KOPT-K1 (cell line): ENCODE measurements at regions not wholly inside any gene's neighbourhood (a gene's known extent, or its start where the extent isn't known, plus 50 kb on each side); places are given as distances from the start of the nearest gene placed in this dataset.

Source experiments
- H3K27ac ChIP-seq: fragments of 200-600 bp; sonication (generic); 2 replicates; pipeline ENCODE4 v1.5.1; 2016; ENCODE audit warnings: antibody characterized with exemption, mild to moderate bottlenecking, low read depth, low read length; ENCODE audit not compliant: poor library complexity, severe bottlenecking
- H3K36me3 ChIP-seq: fragments of 200-600 bp; sonication (generic); 2 replicates; pipeline ENCODE4 v1.5.1; 2017; ENCODE audit warnings: antibody characterized with exemption, mild to moderate bottlenecking, low read length, moderate library complexity; ENCODE audit not compliant: insufficient read depth
- H3K9me3 ChIP-seq: fragments of 200-600 bp; sonication (generic); 2 replicates; pipeline ENCODE4 v1.5.1; 2017; ENCODE audit warnings: antibody characterized with exemption, low read length, mild to moderate bottlenecking; ENCODE audit not compliant: insufficient read depth, poor library complexity, severe bottlenecking

DNA sequence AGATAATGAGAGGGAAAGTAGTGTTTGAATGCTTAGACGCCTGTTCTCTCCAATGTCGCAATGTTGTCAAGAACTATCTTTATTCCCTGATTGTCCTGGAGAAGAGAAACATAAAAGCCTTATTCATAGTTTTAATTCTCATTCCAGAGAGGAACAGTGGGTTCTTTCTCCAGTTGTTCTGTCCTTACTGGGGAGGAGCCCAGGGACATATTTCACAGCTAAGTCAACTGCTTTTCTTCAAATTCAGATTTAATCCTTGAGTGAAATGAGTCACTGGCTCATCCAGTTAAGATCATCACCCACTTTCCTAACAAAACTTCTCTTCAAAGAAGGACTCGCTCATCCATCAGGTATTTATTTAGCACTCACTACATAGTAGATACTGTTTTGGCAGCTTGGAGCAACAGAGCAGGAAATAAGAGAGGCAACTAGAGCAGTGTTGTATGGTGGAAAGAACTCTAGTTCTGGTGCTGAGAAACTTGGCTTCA is 365.7 kb upstream of the USP24 start:
- no peaks in the 10 kb centered on the region for H3K9me3 ChIP-seq
- no peak overlapping the region for H3K27ac ChIP-seq
- H3K36me3 ChIP-seq = no peaks in the 10 kb centered on the region

DNA sequence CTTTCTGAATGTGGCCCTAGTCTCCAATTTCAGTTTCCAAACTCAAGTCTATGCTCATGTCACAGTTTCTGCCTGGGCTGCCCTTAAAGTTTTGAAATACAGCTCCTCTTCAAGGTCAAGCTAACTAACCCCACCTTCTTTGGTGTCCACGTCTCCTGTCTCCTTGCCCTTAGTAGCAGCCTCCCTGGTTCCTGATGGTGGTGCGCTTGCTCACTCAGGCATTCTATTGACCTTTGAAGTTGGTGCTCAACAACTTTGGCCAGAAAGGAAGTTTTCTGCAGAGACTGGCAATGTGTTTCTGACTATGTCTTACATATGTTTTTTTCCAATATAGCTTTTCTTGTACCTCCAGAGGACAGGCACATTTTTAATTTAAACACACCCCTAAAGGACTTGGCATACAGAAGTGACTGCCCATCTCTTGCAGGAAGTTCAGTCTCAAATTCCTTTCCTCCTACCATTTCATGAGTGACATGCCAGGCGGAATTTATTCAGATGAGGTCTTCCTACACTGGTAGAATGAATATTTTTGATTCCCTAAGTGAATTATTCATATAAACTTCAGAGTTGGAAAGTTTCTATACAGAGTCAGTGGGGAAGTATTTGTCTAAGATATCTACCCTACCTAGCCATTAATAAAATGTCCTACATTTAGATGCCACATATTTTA is 364.3 kb upstream of the USP24 start:
- Histone ChIP-seq H3K27ac (no peak overlapping the region), H3K9me3 (no peaks in the 10 kb centered on the region), H3K36me3 (no peaks in the 10 kb centered on the region)

DNA sequence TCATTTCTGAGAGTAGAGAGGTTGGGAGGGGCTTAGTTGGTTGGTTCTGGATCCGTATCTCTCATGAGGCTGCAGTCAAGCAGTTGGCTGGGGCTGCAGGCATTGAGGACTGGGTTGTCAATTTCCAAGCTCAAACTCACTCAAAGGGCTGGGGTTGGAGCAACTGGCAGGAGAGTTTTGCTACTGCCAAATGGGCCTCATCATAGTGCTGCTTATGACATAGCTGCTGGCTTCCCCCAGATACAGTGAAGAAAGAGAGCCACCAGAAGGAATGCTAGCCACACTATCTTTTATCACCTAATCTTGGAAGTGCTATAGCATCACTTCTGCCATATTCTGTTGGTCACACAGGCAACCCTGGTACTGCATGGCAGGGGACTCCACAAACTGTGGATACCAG is 363.5 kb upstream of the USP24 start:
- no peaks in the 10 kb centered on the region for H3K36me3 ChIP-seq
- H3K27ac ChIP-seq = no peak overlapping the region
- H3K9me3 ChIP-seq = no peaks in the 10 kb centered on the region

- H3K27ac ChIP-seq = no peak overlapping the region
- no peaks in the 10 kb centered on the region for H3K9me3 ChIP-seq
Measured at GRCh38 chr1:55575571-55576279, 360.6 kb upstream of the USP24 start.

DNA sequence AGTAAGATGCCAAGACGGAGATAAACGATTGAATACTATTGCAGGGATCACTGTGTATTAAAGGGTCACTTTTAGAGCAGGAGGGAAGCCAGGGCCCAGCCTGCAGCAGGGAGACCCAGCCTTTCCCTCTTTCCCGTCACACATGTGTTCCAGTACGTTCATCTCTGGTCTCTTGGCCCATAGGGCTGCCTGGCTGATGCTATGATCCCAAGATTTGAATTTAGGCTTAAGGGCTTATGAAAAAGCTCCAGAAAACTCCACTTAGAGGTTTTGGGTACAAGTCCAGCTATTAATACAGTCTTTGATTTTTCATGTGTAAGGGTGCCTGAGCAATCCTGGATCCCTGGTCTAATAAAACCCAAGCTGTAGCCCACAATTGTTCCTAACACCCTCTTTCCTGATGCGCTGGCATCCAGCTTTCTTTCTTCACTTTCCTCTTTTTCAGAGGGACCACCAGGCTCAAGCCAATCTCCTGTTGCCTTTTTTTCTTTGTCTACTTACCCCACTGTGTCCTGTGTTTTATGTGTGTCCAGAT is 359.6 kb upstream of the USP24 start:
- Histone ChIP-seq H3K9me3 (no peaks in the 10 kb centered on the region), H3K36me3 (no peaks in the 10 kb centered on the region), H3K27ac (no peak overlapping the region)

More at GRCh38 chr1:55575571-55576279, 360.6 kb upstream of the USP24 start:
- H3K36me3 ChIP-seq = no peaks in the 10 kb centered on the region

DNA sequence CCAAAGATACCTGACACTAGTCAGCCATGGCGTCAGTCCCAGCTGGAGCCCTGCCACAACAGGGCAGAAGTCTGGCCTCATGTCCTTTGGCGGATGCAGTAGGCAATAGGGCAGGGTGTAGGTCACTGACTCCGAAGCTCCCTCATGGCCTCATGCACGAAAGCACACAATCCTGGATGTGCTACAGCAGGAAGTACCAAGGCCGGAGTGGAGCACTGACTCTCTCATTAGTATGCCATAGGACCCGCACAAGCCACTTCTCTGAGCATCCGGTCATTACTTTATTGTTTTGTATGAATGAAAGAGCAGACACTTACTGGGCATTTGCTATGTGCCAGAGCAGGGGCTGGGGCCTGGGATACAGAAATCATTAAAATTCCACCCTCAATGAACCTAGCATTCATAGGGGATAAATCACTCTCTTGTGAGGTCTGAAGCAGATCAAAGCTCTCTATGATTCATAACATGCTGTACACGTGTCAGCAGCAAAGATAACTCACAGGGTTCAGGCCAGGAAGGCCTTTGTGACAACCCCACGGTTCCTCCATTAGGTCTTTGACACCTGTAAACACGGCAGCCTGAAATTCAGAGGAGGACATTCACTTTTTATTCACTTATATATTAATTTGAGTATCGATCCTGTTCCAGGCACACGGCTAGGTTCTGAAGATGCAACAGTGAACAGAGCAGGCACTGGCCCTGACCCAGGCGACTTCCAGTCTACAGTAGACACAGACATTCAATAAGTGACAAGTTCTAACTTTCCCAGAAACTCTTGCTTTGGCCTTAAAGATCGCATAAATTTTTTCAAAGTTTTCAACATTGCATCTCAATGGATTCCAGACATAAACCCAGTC is 357.9 kb upstream of the USP24 start:
- Histone ChIP-seq H3K9me3 (no peaks in the 10 kb centered on the region), H3K27ac (no peak overlapping the region), H3K36me3 (no peaks in the 10 kb centered on the region)

GRCh38 chr1:55571767-55572166 is 356.6 kb upstream of the USP24 start:
- Histone ChIP-seq H3K27ac (no peak overlapping the region), H3K36me3 (no peaks in the 10 kb centered on the region), H3K9me3 (no peaks in the 10 kb centered on the region)

GRCh38 chr1:55569417-55569816 is 354.3 kb upstream of the USP24 start:
- no peak overlapping the region for H3K27ac ChIP-seq
- no peaks in the 10 kb centered on the region for H3K9me3 ChIP-seq
- H3K36me3 ChIP-seq = no peaks in the 10 kb centered on the region

- Histone ChIP-seq H3K36me3 (no peaks in the 10 kb centered on the region), H3K9me3 (no peaks in the 10 kb centered on the region), H3K27ac (no peak overlapping the region)
Measured at GRCh38 chr1:55568732-55569131, 353.6 kb upstream of the USP24 start.

GRCh38 chr1:55560266-55560665 is 345.1 kb upstream of the USP24 start:
- Histone ChIP-seq H3K27ac (no peak overlapping the region), H3K9me3 (no peaks in the 10 kb centered on the region), H3K36me3 (no peaks in the 10 kb centered on the region)

GRCh38 chr1:55559842-55560241 is 344.7 kb upstream of the USP24 start:
- no peaks in the 10 kb centered on the region for H3K9me3 ChIP-seq
- H3K27ac ChIP-seq = no peak overlapping the region
- H3K36me3 ChIP-seq = no peaks in the 10 kb centered on the region

- no peak overlapping the region for H3K27ac ChIP-seq
- no peaks in the 10 kb centered on the region for H3K9me3 ChIP-seq
- no peaks in the 10 kb centered on the region for H3K36me3 ChIP-seq
Measured at GRCh38 chr1:55559161-55559611, 344.0 kb upstream of the USP24 start.

- Histone ChIP-seq H3K9me3 (no peaks in the 10 kb centered on the region), H3K36me3 (no peaks in the 10 kb centered on the region), H3K27ac (no peak overlapping the region)
Measured at GRCh38 chr1:55558515-55558914, 343.4 kb upstream of the USP24 start.

- H3K36me3 ChIP-seq = no peaks in the 10 kb centered on the region
- no peaks in the 10 kb centered on the region for H3K9me3 ChIP-seq
- no peak overlapping the region for H3K27ac ChIP-seq
Measured at GRCh38 chr1:55555956-55556725, 341.0 kb upstream of the USP24 start.
